ENCODE measurements at regions not wholly inside any gene's neighbourhood (a gene's known extent, or its start where the extent isn't known, plus 50 kb on each side); places are given as distances from the start of the nearest gene placed in this dataset.

DNA sequence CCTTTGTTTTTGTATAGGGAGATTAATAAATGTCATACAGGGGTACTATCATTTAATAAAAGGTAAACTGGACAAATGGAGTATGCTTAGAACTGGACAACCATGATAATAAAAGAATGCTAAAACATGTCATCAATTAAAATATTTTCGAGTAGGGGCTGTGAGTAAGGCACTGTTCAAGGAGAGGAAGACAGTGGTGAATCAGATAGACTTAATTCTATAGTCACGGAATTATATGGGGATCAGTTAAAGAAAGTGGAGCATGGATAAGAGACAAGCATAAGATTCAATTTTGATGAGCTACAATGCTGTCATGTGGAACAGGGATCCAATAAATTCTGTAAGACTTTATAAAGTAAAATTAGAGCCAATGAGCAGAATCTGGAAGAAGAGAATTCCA is 104.5 kb downstream of the HMHB1 start:
- Histone ChIP-seq H3K4me3 (ENCODE audit: low read depth, low read length) (no peak overlapping the region), H3K27me3 (ENCODE audit: control insufficient read depth, insufficient read depth, low read length) (no peaks in the 10 kb centered on the region), H3K36me3 (ENCODE audit: control insufficient read depth, insufficient read depth, low read length) (no peaks in the 10 kb centered on the region)
- TF ChIP-seq, protein P1, sequence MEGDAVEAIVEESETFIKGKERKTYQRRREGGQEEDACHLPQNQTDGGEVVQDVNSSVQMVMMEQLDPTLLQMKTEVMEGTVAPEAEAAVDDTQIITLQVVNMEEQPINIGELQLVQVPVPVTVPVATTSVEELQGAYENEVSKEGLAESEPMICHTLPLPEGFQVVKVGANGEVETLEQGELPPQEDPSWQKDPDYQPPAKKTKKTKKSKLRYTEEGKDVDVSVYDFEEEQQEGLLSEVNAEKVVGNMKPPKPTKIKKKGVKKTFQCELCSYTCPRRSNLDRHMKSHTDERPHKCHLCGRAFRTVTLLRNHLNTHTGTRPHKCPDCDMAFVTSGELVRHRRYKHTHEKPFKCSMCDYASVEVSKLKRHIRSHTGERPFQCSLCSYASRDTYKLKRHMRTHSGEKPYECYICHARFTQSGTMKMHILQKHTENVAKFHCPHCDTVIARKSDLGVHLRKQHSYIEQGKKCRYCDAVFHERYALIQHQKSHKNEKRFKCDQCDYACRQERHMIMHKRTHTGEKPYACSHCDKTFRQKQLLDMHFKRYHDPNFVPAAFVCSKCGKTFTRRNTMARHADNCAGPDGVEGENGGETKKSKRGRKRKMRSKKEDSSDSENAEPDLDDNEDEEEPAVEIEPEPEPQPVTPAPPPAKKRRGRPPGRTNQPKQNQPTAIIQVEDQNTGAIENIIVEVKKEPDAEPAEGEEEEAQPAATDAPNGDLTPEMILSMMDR (IDR thresholded peaks at IDR 0.05; ENCODE audit: insufficient read depth, low read depth, low read length) = no peak
- POLR2A ChIA-PET = no interaction called here
- CTCF ChIA-PET = interaction anchor here (0.6 to 1.3 kb wide), 4 partner anchors 17 to 138 kb away, joined by 3 read pairs; no protein-coding TSS in a partner anchor
- no peak for DNase-seq (ENCODE audit: low read depth)

DNA sequence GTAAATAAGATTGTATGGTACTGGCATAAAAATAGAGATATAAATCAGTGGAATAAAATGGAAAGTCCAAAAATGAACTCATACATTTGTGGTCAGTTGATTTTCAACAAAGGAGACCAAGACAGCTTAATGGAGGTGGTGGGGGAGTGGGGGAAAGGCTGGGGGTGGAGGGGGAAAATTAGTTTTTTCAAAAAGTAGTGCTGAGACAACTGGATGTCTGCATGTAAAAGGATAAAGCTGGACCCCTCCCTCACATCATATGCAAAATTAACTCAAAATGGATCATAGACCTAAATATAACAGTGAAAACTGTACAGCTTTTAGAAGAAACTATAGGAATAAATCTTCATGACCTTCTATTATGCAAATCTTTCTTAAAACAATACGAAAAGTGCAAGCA is 107.0 kb downstream of the HMHB1 start:
- DNase-seq (ENCODE audit: low read depth) = no peak
- TF ChIP-seq, protein P1 (IDR thresholded peaks at IDR 0.05; ENCODE audit: insufficient read depth, low read depth, low read length) = no peak
- no peaks in the 10 kb centered on the region for H3K27me3 ChIP-seq (ENCODE audit: control insufficient read depth, insufficient read depth, low read length)
- H3K36me3 ChIP-seq (ENCODE audit: control insufficient read depth, insufficient read depth, low read length) = no peaks in the 10 kb centered on the region
- ChIA-PET POLR2A (no interaction called here), CTCF (no interaction called here)
- H3K4me3 ChIP-seq (ENCODE audit: low read depth, low read length) = no peak overlapping the region

- Histone ChIP-seq H3K27me3 (ENCODE audit: control insufficient read depth, insufficient read depth, low read length) (no peaks in the 10 kb centered on the region), H3K4me3 (ENCODE audit: low read depth, low read length) (no peak overlapping the region), H3K36me3 (ENCODE audit: control insufficient read depth, insufficient read depth, low read length) (no peaks in the 10 kb centered on the region)
- ChIA-PET CTCF (no interaction called here), POLR2A (no interaction called here)
- TF ChIP-seq, protein P1 (IDR thresholded peaks at IDR 0.05; ENCODE audit: insufficient read depth, low read depth, low read length) = no peak
- DNase-seq (ENCODE audit: low read depth) = no peak
Observed at GRCh38 chr5:143920772-143921171, 108.8 kb downstream of the HMHB1 start.

- ChIA-PET CTCF (interaction anchor here (0.6 kb wide), 1 partner anchor 72 kb away, joined by 3 read pairs; no protein-coding TSS in a partner anchor), POLR2A (interaction anchor here (0.6 to 0.7 kb wide), 2 partner anchors 35 to 370 kb away, joined by 3 read pairs; no protein-coding TSS in a partner anchor)
- DNase-seq (ENCODE audit: low read depth) = peak; percentile 91
- Histone ChIP-seq H3K36me3 (ENCODE audit: control insufficient read depth, insufficient read depth, low read length) (no peaks in the 10 kb centered on the region), H3K27me3 (ENCODE audit: control insufficient read depth, insufficient read depth, low read length) (no peaks in the 10 kb centered on the region), H3K4me3 (ENCODE audit: low read depth, low read length) (no peak overlapping the region)
- TF ChIP-seq, protein P1 (IDR thresholded peaks at IDR 0.05; ENCODE audit: insufficient read depth, low read depth, low read length) = no peak
Observed at GRCh38 chr5:143921525-143922311, 109.8 kb downstream of the HMHB1 start.

DNA sequence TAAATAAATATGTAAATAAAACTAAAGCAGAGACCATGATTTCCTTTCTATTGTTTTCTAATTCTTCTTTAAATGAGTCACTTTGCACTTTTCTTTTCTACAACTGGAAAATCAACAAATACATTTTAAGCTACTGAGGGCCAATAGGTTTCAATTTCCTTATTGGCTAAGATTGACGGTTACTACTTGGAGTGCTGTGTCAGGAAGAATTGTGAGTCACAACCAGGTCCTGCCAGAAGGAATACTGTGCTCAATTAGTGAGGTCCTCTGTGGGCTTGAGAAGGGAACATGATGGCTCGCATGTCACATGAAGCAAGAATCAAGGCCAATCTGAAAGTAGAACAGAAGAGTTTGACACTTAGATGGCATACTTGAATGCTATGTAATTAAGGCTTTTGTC is 110.8 kb downstream of the HMHB1 start:
- Histone ChIP-seq H3K4me3 (ENCODE audit: low read depth, low read length) (no peak overlapping the region), H3K27me3 (ENCODE audit: control insufficient read depth, insufficient read depth, low read length) (no peaks in the 10 kb centered on the region), H3K36me3 (ENCODE audit: control insufficient read depth, insufficient read depth, low read length) (no peaks in the 10 kb centered on the region)
- ChIA-PET POLR2A (interaction anchor here (0.7 kb wide), 1 partner anchor 36 kb away, joined by 3 read pairs; no protein-coding TSS in a partner anchor), CTCF (no interaction called here)
- DNase-seq (ENCODE audit: low read depth) = no peak
- TF ChIP-seq, protein P1 (IDR thresholded peaks at IDR 0.05; ENCODE audit: insufficient read depth, low read depth, low read length) = no peak
